DMS53 treated with DMSO at 0.1 percent for 48 hours (cell line): ENCODE measurements at regions not wholly inside any gene's neighbourhood (a gene's known extent, or its start where the extent isn't known, plus 50 kb on each side); places are given as distances from the start of the nearest gene placed in this dataset.

ENCODE experiments used
- DNase-seq: peaks from one replicate; lab custom pipeline; 2025; ENCODE audit not compliant: unreplicated experiment; lab: John Stamatoyannopoulos, UW

DNA sequence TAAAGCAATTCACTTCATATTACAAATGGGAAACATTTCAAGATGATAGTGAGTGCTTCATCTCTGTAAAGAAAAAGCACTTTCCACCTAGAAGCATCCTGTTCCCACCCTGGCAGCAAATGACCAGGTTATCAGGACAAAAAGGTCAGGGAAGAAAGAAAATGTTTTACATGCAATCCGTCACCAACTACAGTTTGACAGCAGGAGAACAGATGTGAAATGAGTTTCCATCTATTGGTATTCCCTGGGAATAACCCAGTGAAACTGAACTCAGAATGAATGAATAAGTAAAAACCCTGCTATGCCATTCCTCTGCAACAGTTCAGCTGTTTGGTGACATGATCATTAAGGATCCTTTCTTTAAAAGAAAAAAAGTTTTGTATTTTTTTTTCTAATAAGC lies 67.6 kb downstream of the HTR1A start:
- DNase-seq, result no peak

- DNase-seq, result no peak
Measured at GRCh38 chr5:63878788-63879187, 83.5 kb downstream of the HTR1A start.

DNA sequence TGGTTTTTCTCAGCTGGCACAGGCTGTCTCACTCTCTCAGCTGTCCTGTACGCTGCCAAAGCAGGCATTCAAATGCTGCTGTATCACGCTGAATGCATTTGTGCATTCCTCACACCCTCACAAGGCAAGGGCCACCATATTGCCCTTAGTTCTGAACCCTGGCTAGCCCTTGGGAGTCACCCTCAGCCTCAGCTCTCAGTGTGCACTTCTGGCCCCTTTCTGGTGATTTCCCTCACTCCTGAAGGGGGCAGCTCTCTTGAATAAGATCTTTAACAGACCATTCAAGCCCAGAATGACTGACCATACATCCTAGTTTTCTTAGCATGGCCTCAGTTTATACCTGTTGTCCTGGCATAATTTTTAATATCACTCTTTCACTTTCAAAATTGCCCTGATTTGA lies 84.3 kb downstream of the HTR1A start:
- no peak for DNase-seq

- DNase-seq, result no peak
Measured at GRCh38 chr5:63860379-63860778, 101.9 kb downstream of the HTR1A start.

- no peak for DNase-seq
Measured at GRCh38 chr5:63854076-63854475, 108.2 kb downstream of the HTR1A start.

DNA sequence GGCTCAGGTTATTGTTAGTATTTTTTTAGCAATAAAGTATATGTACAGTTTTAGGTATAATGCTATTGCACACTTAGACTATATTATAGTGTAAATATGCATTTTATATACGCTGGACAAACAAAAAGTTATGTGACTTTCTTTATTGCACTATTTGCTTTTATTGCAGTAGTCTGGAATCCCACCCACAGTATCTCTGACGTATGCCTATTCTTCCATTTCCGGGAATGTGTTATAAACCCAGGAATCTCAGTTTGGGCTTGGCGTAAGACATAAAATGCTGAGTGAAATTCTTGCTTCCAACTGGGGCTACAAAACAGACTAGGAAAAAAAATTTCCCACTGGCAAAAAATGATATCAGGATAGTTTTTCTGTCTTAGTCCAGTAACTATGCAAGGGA lies 119.1 kb downstream of the HTR1A start:
- no peak for DNase-seq

DNA sequence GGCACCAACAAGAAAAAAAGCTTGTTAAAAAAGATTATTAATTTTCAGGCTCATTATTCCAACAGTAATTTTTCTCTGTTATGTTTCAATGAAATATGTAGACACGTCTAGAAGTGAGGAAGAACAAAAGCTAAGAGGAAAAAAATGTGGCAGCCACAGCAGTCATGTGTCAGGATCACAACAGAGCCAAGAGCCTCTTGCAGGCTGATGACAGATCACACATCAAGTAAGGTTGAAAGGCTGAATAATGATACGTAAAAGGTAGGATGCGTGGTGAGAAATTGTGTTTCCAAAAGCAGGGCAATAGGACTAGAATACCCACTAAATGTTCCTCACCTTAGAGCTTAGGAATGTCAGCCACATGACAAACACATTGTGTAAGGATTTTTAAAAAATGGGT lies 124.8 kb downstream of the HTR1A start:
- no peak for DNase-seq

DNA sequence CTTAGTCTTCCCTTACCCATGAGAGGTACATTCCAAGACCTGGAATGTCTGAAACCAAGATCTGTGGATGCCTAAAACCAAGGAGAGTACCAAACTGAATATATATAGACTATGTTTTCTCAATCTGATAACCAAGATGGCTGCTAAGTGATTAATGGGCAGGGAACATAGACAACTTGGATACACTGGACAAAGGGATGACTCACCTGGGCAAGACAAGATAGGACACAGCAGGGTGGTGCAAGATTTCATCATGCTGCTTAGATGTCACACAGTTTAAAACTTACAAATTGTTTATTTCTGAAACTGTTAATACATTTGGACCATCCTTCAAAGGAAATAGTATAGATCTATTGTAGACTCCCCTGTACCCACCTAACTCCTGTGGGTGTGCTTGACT lies 130.9 kb downstream of the HTR1A start:
- DNase-seq, result no peak

- DNase-seq, result no peak
Measured at GRCh38 chr5:63825984-63826383, 136.3 kb downstream of the HTR1A start.

DNA sequence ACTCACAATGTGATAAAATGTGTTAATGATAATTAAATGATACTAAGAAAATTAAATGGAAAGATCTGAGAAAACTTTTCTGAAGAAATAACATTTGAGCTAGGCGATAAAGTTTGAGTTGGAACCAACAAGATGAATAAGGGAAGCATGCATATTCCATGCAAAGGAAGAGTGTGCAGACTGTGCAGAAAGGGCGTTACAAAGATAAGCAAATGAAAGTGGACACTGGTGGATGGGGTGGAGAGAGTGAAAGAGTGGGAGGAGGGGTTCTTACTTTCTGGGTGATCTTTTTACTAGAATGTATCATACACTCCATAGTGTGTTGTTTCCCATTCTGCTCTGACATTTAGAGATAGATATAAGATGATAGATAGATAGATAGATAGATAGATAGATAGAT lies 138.7 kb downstream of the HTR1A start:
- no peak for DNase-seq

- no peak for DNase-seq
Measured at GRCh38 chr5:63822614-63823013, 139.6 kb downstream of the HTR1A start.

DNA sequence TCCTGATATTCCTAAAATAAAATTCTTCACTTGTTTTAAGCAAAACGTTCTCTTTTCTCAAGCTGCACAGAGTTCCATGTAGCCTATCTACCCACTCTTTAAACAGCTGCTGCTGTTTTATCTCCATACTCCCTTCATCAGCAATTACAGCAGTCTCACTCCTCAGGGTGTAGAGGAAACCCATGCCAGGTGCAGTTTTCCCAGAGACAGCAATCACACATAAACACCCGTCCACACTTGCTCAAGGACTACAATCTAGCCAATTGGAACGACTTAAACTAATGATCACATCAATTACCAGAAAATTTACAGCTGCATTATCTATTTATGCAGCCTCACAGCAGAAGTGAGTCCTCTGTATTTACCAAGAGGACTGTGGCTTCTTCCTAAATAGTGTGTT lies 141.7 kb downstream of the HTR1A start:
- no peak for DNase-seq

GRCh38 chr5:63812693-63813092 lies 149.6 kb downstream of the HTR1A start:
- DNase-seq, result no peak

DNA sequence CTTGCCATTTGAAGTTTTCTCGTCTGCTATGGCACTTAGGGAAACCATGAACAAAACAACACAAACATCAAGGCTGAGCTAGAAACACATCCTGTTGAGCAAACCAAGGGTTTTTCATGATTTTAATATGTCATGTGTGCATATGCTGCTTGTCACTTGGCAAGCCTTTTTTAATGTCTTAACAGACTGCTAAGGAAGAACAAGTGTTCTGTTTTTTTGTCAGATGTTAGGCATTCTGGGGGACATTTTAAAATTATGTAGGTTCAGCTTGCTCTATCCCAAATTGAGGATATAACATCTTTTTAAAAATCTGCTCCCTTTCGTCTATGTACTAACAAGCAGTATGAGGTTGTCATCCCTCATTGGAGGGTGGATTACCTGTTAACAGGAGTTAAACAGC lies 150.3 kb downstream of the HTR1A start:
- DNase-seq, result no peak

DNA sequence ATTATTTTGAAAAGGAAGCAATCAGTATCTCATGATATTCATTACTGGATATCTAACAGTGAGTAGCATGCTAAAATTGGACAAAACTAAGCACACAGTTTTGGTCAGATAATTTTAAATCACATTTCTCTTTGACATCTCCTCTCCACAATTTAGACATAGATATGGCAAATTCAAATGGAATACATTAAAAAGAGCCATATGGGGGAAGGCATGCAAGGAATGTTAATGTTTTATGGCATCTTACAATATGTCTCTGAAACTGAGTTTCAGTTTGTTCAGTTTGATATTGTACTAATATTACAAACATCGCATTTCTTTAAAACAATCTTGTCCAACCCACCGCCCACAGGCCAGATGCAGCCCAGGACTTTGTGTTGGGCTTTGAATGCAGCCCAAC lies 151.0 kb downstream of the HTR1A start:
- no peak for DNase-seq

GRCh38 chr5:63805151-63805550 lies 157.1 kb downstream of the HTR1A start:
- DNase-seq, result peak; percentile 87

DNA sequence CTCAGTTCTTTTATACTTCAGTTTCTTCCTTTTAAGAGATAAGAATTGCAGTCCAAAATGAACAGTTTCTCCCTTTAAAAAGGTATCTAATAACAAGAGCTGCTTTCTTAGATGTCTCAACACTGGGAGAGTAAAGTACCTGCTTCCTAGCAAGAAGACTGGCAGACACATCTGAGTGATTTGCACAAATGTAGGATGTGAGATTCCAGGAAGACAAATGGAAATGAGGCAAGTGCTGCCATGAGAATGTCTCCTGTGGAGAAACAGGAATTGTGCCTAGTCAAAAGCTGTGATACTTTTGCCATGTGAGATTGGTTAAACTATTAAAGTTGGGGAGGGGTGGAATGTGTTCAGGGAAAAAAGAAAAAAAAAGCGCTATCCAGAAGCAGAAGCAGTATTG lies 159.1 kb downstream of the HTR1A start:
- peak; percentile 7 for DNase-seq

DNA sequence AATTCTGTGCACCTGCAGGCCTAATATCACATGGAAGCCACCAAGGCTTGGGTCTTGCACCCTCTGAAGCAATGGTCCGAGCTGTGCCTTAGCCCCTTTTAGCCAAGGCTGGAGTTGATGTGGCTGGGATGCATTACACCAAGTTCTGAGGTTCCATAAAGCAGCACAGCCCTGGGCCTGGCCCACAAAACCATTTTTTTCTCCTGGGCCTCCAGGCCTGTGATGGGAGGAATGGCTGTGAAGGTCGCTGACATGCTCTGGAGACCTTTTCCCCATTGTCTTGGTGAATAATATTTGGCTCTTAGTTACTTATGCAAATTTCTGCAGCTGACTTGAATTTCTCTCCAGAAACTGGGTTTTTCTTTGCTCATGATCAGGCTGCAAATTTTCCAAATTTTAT lies 167.3 kb downstream of the HTR1A start:
- no peak for DNase-seq

GRCh38 chr5:63794296-63794695 lies 167.9 kb downstream of the HTR1A start:
- DNase-seq, result no peak

- no peak for DNase-seq
Measured at GRCh38 chr5:63774939-63775338, 187.3 kb downstream of the HTR1A start.

DNA sequence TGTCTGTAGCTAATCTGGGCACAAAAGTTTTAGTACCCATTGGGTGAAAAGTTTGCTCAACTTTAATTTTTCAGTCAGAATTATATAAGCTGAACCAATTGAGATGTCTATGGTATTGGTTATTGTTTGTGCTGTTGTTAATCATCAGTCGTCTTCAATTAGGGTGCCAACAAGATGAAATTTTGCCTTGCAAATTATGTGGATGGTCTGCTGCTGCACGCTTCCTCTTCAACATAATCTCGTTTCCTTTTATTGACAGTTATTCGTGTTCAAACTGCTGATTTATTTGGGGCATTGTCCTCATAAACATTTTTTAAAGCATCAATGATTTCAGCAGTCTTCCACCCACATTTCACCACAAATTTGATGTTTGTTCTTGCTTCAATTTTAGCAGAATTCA lies 194.0 kb downstream of the HTR1A start:
- no peak for DNase-seq

- DNase-seq, result no peak
Measured at GRCh38 chr5:63760965-63761364, 201.3 kb downstream of the HTR1A start.

GRCh38 chr5:63743096-63743798 lies 219.0 kb downstream of the HTR1A start:
- peak; percentile 19 for DNase-seq
